Memory B cell (primary cell): ENCODE measurements at regions not wholly inside any gene's neighbourhood (a gene's known extent, or its start where the extent isn't known, plus 50 kb on each side); places are given as distances from the start of the nearest gene placed in this dataset.

ENCODE experiments used
- ATAC-seq: fragments of 150-1000 bp; cut with Tn5 transposase; 2 replicates; pipeline ENCODE4 v1.10.0; 2021; ENCODE audit warnings: low read depth, mild to moderate bottlenecking, moderate library complexity
- DNase-seq, 2 donors: peaks; one replicate each; pipeline ENCODE4 v3.0.0; 2022; ENCODE audit warnings: low spot score in 2 of 2
- H3K27ac Mint-ChIP-seq: one replicate; pipeline ENCODE4 v1.8.0; 2022; ENCODE audit warnings: mild to moderate bottlenecking, moderate library complexity, mixed read lengths
- H3K27me3 Mint-ChIP-seq: one replicate; pipeline ENCODE4 v1.8.0; 2022; ENCODE audit warnings: mixed read lengths
- H3K36me3 Mint-ChIP-seq: one replicate; pipeline ENCODE4 v1.8.0; 2022; ENCODE audit warnings: mild to moderate bottlenecking, mixed read lengths
- H3K4me1 Mint-ChIP-seq: one replicate; pipeline ENCODE4 v1.8.0; 2022; ENCODE audit warnings: mixed read lengths
- H3K4me3 Mint-ChIP-seq: one replicate; pipeline ENCODE4 v1.8.0; 2022; ENCODE audit warnings: mild to moderate bottlenecking, moderate library complexity, mixed read lengths
- H3K9me3 Mint-ChIP-seq: one replicate; pipeline ENCODE4 v1.8.0; 2022; ENCODE audit warnings: mixed read lengths

- Mint-ChIP-seq H3K9me3 (no peaks in the 10 kb centered on the region), H3K27ac (no peak overlapping the region), H3K4me3 (no peak overlapping the region), H3K27me3 (peaks cover 4% of the 10 kb centered on the region), H3K36me3 (no peaks in the 10 kb centered on the region), H3K4me1 (no peaks in the 10 kb centered on the region)
- DNase-seq (no peak), ATAC-seq (no peak)
Measured at GRCh38 chr5:116672203-116672602, 97.6 kb upstream of the SEMA6A start.

- H3K27me3 Mint-ChIP-seq, result peaks cover 2% of the 10 kb centered on the region
- no peaks in the 10 kb centered on the region for H3K36me3 Mint-ChIP-seq
- no peaks in the 10 kb centered on the region for H3K9me3 Mint-ChIP-seq
- H3K4me1 Mint-ChIP-seq, result no peaks in the 10 kb centered on the region
- H3K4me3 Mint-ChIP-seq, result no peak overlapping the region
- ATAC-seq, result peak; percentile 68
- DNase-seq, result no peak
- H3K27ac Mint-ChIP-seq, result no peak overlapping the region
Measured at GRCh38 chr5:116671211-116671736, 96.7 kb upstream of the SEMA6A start.

GRCh38 chr5:116669261-116670031 is 94.8 kb upstream of the SEMA6A start:
- H3K9me3 Mint-ChIP-seq, result no peaks in the 10 kb centered on the region
- H3K4me1 Mint-ChIP-seq, result no peaks in the 10 kb centered on the region
- H3K4me3 Mint-ChIP-seq, result no peak overlapping the region
- DNase-seq (no peak), ATAC-seq (no peak)
- H3K36me3 Mint-ChIP-seq, result no peaks in the 10 kb centered on the region
- peaks cover 8% of the 10 kb centered on the region for H3K27me3 Mint-ChIP-seq
- H3K27ac Mint-ChIP-seq, result no peak overlapping the region

GRCh38 chr5:116668390-116668789 is 93.8 kb upstream of the SEMA6A start:
- no peaks in the 10 kb centered on the region for H3K9me3 Mint-ChIP-seq
- H3K27ac Mint-ChIP-seq, result no peak overlapping the region
- H3K27me3 Mint-ChIP-seq, result peaks cover 8% of the 10 kb centered on the region
- no peak overlapping the region for H3K4me3 Mint-ChIP-seq
- no peaks in the 10 kb centered on the region for H3K36me3 Mint-ChIP-seq
- ATAC-seq (no peak), DNase-seq (no peak)
- no peaks in the 10 kb centered on the region for H3K4me1 Mint-ChIP-seq

- Mint-ChIP-seq H3K9me3 (peaks cover under 1% of the 10 kb centered on the region), H3K4me1 (no peaks in the 10 kb centered on the region), H3K27me3 (peaks cover 8% of the 10 kb centered on the region), H3K36me3 (peaks cover 2% of the 10 kb centered on the region), H3K27ac (no peak overlapping the region), H3K4me3 (no peak overlapping the region)
- no peak for ATAC-seq
- DNase-seq, result no peak
Measured at GRCh38 chr5:116666901-116667300, 92.3 kb upstream of the SEMA6A start.

- H3K9me3 Mint-ChIP-seq, result peaks cover 4% of the 10 kb centered on the region
- H3K27me3 Mint-ChIP-seq, result peaks cover 8% of the 10 kb centered on the region
- H3K4me3 Mint-ChIP-seq, result no peak overlapping the region
- DNase-seq (no peak), ATAC-seq (no peak)
- H3K36me3 Mint-ChIP-seq, result peaks cover 2% of the 10 kb centered on the region
- H3K27ac Mint-ChIP-seq, result no peak overlapping the region
- H3K4me1 Mint-ChIP-seq, result no peaks in the 10 kb centered on the region
Measured at GRCh38 chr5:116664988-116665387, 90.4 kb upstream of the SEMA6A start.

- H3K27me3 Mint-ChIP-seq, result peaks cover 8% of the 10 kb centered on the region
- H3K4me1 Mint-ChIP-seq, result no peaks in the 10 kb centered on the region
- peaks cover 5% of the 10 kb centered on the region for H3K9me3 Mint-ChIP-seq
- DNase-seq (no peak), ATAC-seq (no peak)
- no peak overlapping the region for H3K4me3 Mint-ChIP-seq
- peaks cover 2% of the 10 kb centered on the region for H3K36me3 Mint-ChIP-seq
- H3K27ac Mint-ChIP-seq, result no peak overlapping the region
Measured at GRCh38 chr5:116663081-116663480, 88.5 kb upstream of the SEMA6A start.

- Mint-ChIP-seq H3K9me3 (peaks cover 5% of the 10 kb centered on the region), H3K4me1 (no peaks in the 10 kb centered on the region), H3K36me3 (peaks cover 2% of the 10 kb centered on the region), H3K27ac (no peak overlapping the region), H3K27me3 (peaks cover 11% of the 10 kb centered on the region), H3K4me3 (no peak overlapping the region)
- ATAC-seq (no peak), DNase-seq (no peak)
Measured at GRCh38 chr5:116661419-116661818, 86.8 kb upstream of the SEMA6A start.

GRCh38 chr5:116660929-116661328 is 86.3 kb upstream of the SEMA6A start:
- H3K36me3 Mint-ChIP-seq, result peaks cover 2% of the 10 kb centered on the region
- DNase-seq (no peak), ATAC-seq (no peak)
- H3K4me1 Mint-ChIP-seq, result no peaks in the 10 kb centered on the region
- H3K4me3 Mint-ChIP-seq, result no peak overlapping the region
- no peak overlapping the region for H3K27ac Mint-ChIP-seq
- H3K27me3 Mint-ChIP-seq, result peaks cover 9% of the 10 kb centered on the region
- peaks cover 5% of the 10 kb centered on the region for H3K9me3 Mint-ChIP-seq

- Mint-ChIP-seq H3K27ac (no peak overlapping the region), H3K27me3 (peaks cover 5% of the 10 kb centered on the region), H3K4me1 (no peaks in the 10 kb centered on the region), H3K36me3 (peaks cover 2% of the 10 kb centered on the region), H3K9me3 (peaks cover 5% of the 10 kb centered on the region), H3K4me3 (no peak overlapping the region)
- no peak for ATAC-seq
- DNase-seq, result no peak
Measured at GRCh38 chr5:116658830-116659229, 84.2 kb upstream of the SEMA6A start.

GRCh38 chr5:116658141-116658540 is 83.5 kb upstream of the SEMA6A start:
- DNase-seq, result no peak
- Mint-ChIP-seq H3K4me3 (no peak overlapping the region), H3K27ac (no peak overlapping the region), H3K4me1 (no peaks in the 10 kb centered on the region), H3K36me3 (peaks cover 2% of the 10 kb centered on the region), H3K9me3 (peaks cover 5% of the 10 kb centered on the region), H3K27me3 (peaks cover 5% of the 10 kb centered on the region)
- no peak for ATAC-seq

GRCh38 chr5:116655431-116655830 is 80.8 kb upstream of the SEMA6A start:
- Mint-ChIP-seq H3K4me3 (no peak overlapping the region), H3K9me3 (peaks cover 1% of the 10 kb centered on the region), H3K36me3 (no peaks in the 10 kb centered on the region), H3K4me1 (peaks cover 3% of the 10 kb centered on the region), H3K27ac (no peak overlapping the region), H3K27me3 (peaks cover 11% of the 10 kb centered on the region)
- ATAC-seq (no peak), DNase-seq (no peak)

GRCh38 chr5:116654925-116655324 is 80.3 kb upstream of the SEMA6A start:
- Mint-ChIP-seq H3K4me1 (peaks cover 3% of the 10 kb centered on the region), H3K9me3 (peaks cover 1% of the 10 kb centered on the region), H3K27me3 (peaks cover 11% of the 10 kb centered on the region), H3K36me3 (no peaks in the 10 kb centered on the region), H3K4me3 (no peak overlapping the region), H3K27ac (no peak overlapping the region)
- DNase-seq (no peak), ATAC-seq (no peak)

GRCh38 chr5:116652903-116653302 is 78.3 kb upstream of the SEMA6A start:
- peaks cover 3% of the 10 kb centered on the region for H3K4me1 Mint-ChIP-seq
- DNase-seq (no peak), ATAC-seq (no peak)
- H3K27me3 Mint-ChIP-seq, result peaks cover 11% of the 10 kb centered on the region
- no peak overlapping the region for H3K4me3 Mint-ChIP-seq
- H3K9me3 Mint-ChIP-seq, result no peaks in the 10 kb centered on the region
- no peak overlapping the region for H3K27ac Mint-ChIP-seq
- H3K36me3 Mint-ChIP-seq, result no peaks in the 10 kb centered on the region

- no peak for DNase-seq
- peaks cover 3% of the 10 kb centered on the region for H3K4me1 Mint-ChIP-seq
- H3K27me3 Mint-ChIP-seq, result peaks cover 11% of the 10 kb centered on the region
- no peak overlapping the region for H3K4me3 Mint-ChIP-seq
- no peak for ATAC-seq
- no peaks in the 10 kb centered on the region for H3K9me3 Mint-ChIP-seq
- no peaks in the 10 kb centered on the region for H3K36me3 Mint-ChIP-seq
- H3K27ac Mint-ChIP-seq, result no peak overlapping the region
Measured at GRCh38 chr5:116652196-116652729, 77.6 kb upstream of the SEMA6A start.
